ENCODE measurements at regions not wholly inside any gene's neighbourhood (a gene's known extent, or its start where the extent isn't known, plus 50 kb on each side); places are given as distances from the start of the nearest gene placed in this dataset.

- WGBS, 5 donors, result 58 to 67% (median 62%) methylated on average over 42 to 45 of the region's 45 CpGs
- peak; percentile 20 for DNase-seq
- no peak overlapping the region for H3K27ac ChIP-seq
- H3K4me3 ChIP-seq, result no peak overlapping the region
- H3K27me3 ChIP-seq (replicated peaks in 1 of 7), result peaks cover 0 to 24% (median 0%) of the 10 kb centered on the region in 7 donors
- H3K36me3 ChIP-seq, result no peaks in the 10 kb centered on the region
- intact Hi-C loops (cut with DNase I; ENCODE audit: low total_unique reads), result no loop called here
- H3K9me3 ChIP-seq, result peaks cover 0 to 65% (median 43%) of the 10 kb centered on the region in 8 donors
- TF ChIP-seq, protein P1, sequence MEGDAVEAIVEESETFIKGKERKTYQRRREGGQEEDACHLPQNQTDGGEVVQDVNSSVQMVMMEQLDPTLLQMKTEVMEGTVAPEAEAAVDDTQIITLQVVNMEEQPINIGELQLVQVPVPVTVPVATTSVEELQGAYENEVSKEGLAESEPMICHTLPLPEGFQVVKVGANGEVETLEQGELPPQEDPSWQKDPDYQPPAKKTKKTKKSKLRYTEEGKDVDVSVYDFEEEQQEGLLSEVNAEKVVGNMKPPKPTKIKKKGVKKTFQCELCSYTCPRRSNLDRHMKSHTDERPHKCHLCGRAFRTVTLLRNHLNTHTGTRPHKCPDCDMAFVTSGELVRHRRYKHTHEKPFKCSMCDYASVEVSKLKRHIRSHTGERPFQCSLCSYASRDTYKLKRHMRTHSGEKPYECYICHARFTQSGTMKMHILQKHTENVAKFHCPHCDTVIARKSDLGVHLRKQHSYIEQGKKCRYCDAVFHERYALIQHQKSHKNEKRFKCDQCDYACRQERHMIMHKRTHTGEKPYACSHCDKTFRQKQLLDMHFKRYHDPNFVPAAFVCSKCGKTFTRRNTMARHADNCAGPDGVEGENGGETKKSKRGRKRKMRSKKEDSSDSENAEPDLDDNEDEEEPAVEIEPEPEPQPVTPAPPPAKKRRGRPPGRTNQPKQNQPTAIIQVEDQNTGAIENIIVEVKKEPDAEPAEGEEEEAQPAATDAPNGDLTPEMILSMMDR (IDR thresholded peaks at IDR 0.05 in 8 of 11, conservative IDR thresholded peaks at IDR 0.05 in 3 of 11), result no peak
- TF ChIP-seq POLR2AphosphoS5 (IDR thresholded peaks at IDR 0.05) (no peak), POLR2A (IDR thresholded peaks at IDR 0.05) (no peak)
- H3K4me1 ChIP-seq, result no peaks in the 10 kb centered on the region
These were observed 3901.8 kb downstream of the SRGAP2C start for GRCh38 chr1:125086611-125087010.

GRCh38 chr1:125087247-125087646 is 3902.5 kb downstream of the SRGAP2C start:
- no peaks in the 10 kb centered on the region for H3K36me3 ChIP-seq
- 46 to 60% (median 55%) methylated on average over 32 to 55 of the region's 55 CpGs for WGBS, 5 donors
- TF ChIP-seq, protein P1 (IDR thresholded peaks at IDR 0.05 in 8 of 11, conservative IDR thresholded peaks at IDR 0.05 in 3 of 11), result no peak
- TF ChIP-seq POLR2AphosphoS5 (IDR thresholded peaks at IDR 0.05) (no peak), POLR2A (IDR thresholded peaks at IDR 0.05) (no peak)
- peaks cover 0 to 59% (median 37%) of the 10 kb centered on the region in 8 donors for H3K9me3 ChIP-seq
- no peaks in the 10 kb centered on the region for H3K4me1 ChIP-seq
- H3K4me3 ChIP-seq, result no peak overlapping the region
- no peak overlapping the region for H3K27ac ChIP-seq
- peak; percentile 46 for DNase-seq
- peaks cover 0 to 24% (median 0%) of the 10 kb centered on the region in 7 donors for H3K27me3 ChIP-seq (replicated peaks in 1 of 7)
- intact Hi-C loops (cut with DNase I; ENCODE audit: low total_unique reads), result no loop called here

DNA sequence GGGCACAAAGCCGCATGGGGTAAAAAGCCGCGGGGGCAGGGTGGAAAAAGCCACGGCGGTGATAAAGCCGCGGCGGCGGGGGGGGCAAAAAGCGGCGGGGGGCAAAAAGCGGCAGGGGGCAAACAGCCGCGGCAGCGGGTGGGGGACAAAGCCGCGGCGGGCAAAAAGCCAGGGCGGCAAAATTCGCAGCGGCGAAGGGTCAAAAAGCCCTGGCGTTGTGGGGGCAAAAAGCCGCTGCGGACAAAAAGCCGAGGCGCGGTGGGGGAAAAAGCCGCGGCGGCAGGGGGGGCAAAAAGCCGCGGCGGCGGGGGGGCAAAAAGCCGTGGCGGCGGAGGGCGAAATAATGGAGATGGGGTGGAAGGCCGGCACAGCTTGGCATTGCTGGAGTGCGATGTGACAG is 3902.9 kb downstream of the SRGAP2C start:
- Histone ChIP-seq H3K4me1 (no peaks in the 10 kb centered on the region), H3K27ac (no peak overlapping the region), H3K36me3 (no peaks in the 10 kb centered on the region), H3K4me3 (no peak overlapping the region), H3K27me3 (replicated peaks in 1 of 7) (peaks cover 0 to 24% (median 0%) of the 10 kb centered on the region in 7 donors), H3K9me3 (peaks cover 0 to 58% (median 33%) of the 10 kb centered on the region in 8 donors)
- TF ChIP-seq, protein P1 (IDR thresholded peaks at IDR 0.05 in 8 of 11, conservative IDR thresholded peaks at IDR 0.05 in 3 of 11), result no peak
- no peak for TF ChIP-seq POLR2A (IDR thresholded peaks at IDR 0.05)
- TF ChIP-seq POLR2AphosphoS5 (IDR thresholded peaks at IDR 0.05), result no peak
- intact Hi-C loops (cut with DNase I; ENCODE audit: low total_unique reads), result no loop called here
- DNase-seq, result peak; percentile 47
- 49 to 58% (median 57%) methylated on average over 35 to 41 of the region's 41 CpGs for WGBS, 5 donors

DNA sequence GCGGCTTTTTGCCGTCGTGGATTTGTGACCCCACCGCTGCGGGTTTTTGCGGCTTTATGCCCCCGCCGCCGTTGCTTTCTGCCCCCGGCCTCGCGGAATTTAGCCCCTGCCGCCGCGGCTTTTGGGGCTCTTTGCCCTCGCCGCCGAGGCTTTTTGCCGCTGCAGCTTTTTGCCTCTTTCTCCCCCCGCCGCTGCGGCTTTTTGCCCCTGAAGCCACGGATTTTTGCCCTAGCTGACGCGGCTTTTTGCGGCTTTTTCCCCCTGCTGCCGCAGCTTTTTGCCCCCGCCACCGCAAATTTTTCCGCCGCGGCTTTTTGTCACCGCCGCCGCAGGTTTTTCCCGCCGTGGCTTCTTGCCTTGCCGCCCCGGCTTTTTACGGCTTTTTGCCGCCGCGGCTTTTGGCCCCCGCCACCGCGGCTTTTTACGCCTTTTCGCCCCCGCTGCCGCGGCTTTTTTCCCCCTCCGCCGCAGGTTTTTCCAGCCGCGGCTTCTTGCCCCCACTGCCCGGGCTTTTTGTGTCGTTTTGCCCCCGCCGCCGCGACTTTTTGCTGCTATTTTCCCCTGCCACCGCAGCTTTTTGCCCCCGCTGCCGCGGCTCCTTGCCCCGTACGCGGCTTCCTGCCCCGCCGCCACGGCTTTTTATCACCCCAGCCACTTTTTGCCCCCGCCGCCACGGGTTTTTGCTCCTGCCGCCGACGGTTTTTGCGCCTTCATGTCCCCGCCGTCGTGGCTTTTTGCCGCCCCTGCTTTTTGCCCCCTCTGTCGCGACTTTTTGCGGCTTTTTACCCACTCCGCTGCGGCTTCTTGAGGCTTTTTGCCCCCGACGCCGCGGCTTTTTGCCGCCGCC is 3933.6 kb downstream of the SRGAP2C start:
- intact Hi-C loops (cut with DNase I; ENCODE audit: low total_unique reads), result no loop called here
- Histone ChIP-seq H3K27me3 (replicated peaks in 1 of 7) (no peaks in the 10 kb centered on the region), H3K27ac (no peak overlapping the region), H3K4me1 (no peaks in the 10 kb centered on the region), H3K36me3 (no peaks in the 10 kb centered on the region), H3K9me3 (peaks cover 0 to 63% (median 49%) of the 10 kb centered on the region in 8 donors), H3K4me3 (no peak overlapping the region)
- no peak for TF ChIP-seq POLR2A (IDR thresholded peaks at IDR 0.05)
- TF ChIP-seq POLR2AphosphoS5 (IDR thresholded peaks at IDR 0.05), result no peak
- TF ChIP-seq, protein P1 (IDR thresholded peaks at IDR 0.05 in 8 of 11, conservative IDR thresholded peaks at IDR 0.05 in 3 of 11), result no peak
- peak; percentile 56 for DNase-seq
- WGBS, 5 donors, result 65 to 72% (median 68%) methylated on average over 93 of the region's 93 CpGs
